ENCODE measurements at regions not wholly inside any gene's neighbourhood (a gene's known extent, or its start where the extent isn't known, plus 50 kb on each side); places are given as distances from the start of the nearest gene placed in this dataset.

- TF ChIP-seq POLR2A (IDR thresholded peaks at IDR 0.05; ENCODE audit: low read length), result no peak
- TF ChIP-seq GATA1 (IDR thresholded peaks at IDR 0.05; ENCODE audit: low read depth, low read length), result no peak
These were observed 188.8 kb downstream of the ACKR3 start for GRCh38 chr2:236758406-236758805.

All from erythroblast (primary cell).